ENCODE measurements at regions not wholly inside any gene's neighbourhood (a gene's known extent, or its start where the extent isn't known, plus 50 kb on each side); places are given as distances from the start of the nearest gene placed in this dataset.

DNA sequence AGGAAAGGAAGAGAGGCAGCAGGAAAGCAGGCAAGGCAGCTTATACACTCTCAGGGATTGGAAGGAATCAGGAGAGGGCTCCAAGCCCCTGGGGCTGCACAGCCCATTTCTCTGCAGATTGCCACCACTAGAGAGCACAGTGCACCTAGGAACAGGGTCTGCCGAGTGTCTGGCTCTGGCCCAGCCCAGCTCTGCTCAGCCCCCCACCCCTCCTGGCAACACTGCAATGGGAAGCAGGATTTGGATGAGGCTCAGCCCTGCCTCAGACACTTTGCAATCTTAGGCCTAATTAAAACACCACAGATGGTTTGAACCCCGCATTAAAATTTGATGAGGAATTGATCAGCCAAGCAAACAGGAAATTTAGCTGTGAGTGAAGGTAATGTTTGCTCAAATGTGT, 252.7 kb downstream of the DHX35 start:
- TF ChIP-seq, protein P1, sequence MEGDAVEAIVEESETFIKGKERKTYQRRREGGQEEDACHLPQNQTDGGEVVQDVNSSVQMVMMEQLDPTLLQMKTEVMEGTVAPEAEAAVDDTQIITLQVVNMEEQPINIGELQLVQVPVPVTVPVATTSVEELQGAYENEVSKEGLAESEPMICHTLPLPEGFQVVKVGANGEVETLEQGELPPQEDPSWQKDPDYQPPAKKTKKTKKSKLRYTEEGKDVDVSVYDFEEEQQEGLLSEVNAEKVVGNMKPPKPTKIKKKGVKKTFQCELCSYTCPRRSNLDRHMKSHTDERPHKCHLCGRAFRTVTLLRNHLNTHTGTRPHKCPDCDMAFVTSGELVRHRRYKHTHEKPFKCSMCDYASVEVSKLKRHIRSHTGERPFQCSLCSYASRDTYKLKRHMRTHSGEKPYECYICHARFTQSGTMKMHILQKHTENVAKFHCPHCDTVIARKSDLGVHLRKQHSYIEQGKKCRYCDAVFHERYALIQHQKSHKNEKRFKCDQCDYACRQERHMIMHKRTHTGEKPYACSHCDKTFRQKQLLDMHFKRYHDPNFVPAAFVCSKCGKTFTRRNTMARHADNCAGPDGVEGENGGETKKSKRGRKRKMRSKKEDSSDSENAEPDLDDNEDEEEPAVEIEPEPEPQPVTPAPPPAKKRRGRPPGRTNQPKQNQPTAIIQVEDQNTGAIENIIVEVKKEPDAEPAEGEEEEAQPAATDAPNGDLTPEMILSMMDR (IDR thresholded peaks at IDR 0.05; ENCODE audit: low read length) = no peak
- TF ChIP-seq EZH2 (IDR thresholded peaks at IDR 0.05; ENCODE audit: borderline replicate concordance, low read length) = no peak
